GM12874 (cell line): ENCODE measurements at regions not wholly inside any gene's neighbourhood (a gene's known extent, or its start where the extent isn't known, plus 50 kb on each side); places are given as distances from the start of the nearest gene placed in this dataset.

Experiments
- CTCF ChIP-seq: IDR thresholded peaks from 2 replicates; pipeline ENCODE4 v1.5.1; 2011; ENCODE audit warnings: low read depth, mild to moderate bottlenecking, control low read depth, low read length, moderate library complexity; ENCODE audit not compliant: insufficient read depth

- TF ChIP-seq CTCF: no peak
These were observed 1445.1 kb upstream of the TENM3 start for GRCh38 chr4:180798036-180798577.

GRCh38 chr4:180799798-180800197, 1443.4 kb upstream of the TENM3 start:
- no peak for TF ChIP-seq CTCF

GRCh38 chr4:180805101-180805500, 1438.1 kb upstream of the TENM3 start:
- TF ChIP-seq CTCF: no peak

GRCh38 chr4:180808862-180809261, 1434.3 kb upstream of the TENM3 start:
- TF ChIP-seq CTCF: no peak

- TF ChIP-seq CTCF: no peak
These were observed 1433.8 kb upstream of the TENM3 start for GRCh38 chr4:180809439-180809838.

- no peak for TF ChIP-seq CTCF
These were observed 1432.6 kb upstream of the TENM3 start for GRCh38 chr4:180810581-180810980.

- TF ChIP-seq CTCF: no peak
These were observed 1431.6 kb upstream of the TENM3 start for GRCh38 chr4:180811556-180811955.
